ENCODE measurements at regions not wholly inside any gene's neighbourhood (a gene's known extent, or its start where the extent isn't known, plus 50 kb on each side); places are given as distances from the start of the nearest gene placed in this dataset.
"Not testable (repeated sequence)": the region's sequence is repeated elsewhere in the genome, so short reads cannot be mapped to it uniquely, and the experiment has no call there.

DNA sequence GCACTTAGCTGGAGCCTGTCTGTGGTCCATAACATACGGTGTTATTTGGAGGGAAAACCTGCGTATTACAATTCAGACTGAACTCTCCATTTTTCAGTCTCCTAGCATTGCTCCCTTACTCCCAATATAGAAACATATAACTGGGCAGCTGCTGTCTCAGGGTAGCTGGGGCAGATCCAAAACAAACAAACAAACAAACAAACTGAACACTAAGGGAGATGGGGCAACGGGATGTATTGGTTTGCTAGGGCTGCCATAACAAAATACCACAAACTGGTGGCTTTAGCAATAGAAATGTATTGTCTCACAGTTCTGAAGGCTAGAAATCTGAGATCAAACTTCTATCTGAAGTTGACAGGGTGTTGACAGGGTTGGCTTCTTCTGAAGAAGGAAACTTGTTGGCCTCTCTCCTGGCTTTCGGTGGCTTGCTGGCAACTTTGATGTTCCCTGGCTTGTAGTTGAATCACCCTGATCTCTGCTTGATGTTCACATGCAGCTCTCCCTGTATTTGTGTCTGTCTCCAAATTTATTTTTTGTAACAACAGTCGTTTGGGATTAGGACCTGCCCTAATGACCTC is 329.3 kb upstream of the ZNF804A start:
- DNase-seq, result no peak

DNA sequence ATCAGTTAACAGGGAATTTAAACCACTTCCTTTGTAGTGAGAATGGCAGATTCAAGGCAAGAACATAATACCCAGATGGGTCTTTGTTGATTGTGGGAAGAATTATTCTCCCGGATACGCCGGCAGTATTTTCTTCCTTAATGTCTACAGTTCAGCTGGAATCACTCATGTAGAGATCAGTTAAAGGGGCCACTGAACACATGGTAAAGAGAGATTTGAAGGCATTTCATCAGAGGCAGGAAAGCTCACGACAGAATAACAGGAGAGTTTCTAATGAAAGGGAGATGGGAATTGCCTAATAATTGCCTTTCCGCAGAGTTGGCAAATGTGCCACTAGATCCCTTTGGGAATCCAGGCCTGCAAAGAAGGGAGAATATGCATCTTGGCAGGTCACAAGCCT is 327.7 kb upstream of the ZNF804A start:
- no peak for DNase-seq

DNA sequence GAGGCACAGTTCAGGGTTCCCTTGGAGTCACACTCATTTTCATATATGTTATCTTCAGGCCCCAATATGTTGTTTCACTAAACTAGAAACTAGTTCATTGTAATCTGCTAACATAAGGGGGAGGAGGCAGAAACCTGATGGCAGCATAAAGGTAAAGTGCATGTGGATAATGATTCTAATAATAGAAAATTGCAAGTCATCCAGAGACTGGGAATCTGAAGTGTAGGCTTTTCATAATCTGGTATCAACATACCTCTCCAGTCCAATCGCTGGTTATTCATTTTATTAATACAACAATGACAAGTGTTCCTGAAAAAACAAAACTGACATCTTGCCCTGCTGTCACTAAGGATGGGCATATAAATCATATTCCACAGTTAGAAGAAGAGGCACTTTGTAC is 326.3 kb upstream of the ZNF804A start:
- DNase-seq, result no peak

DNA sequence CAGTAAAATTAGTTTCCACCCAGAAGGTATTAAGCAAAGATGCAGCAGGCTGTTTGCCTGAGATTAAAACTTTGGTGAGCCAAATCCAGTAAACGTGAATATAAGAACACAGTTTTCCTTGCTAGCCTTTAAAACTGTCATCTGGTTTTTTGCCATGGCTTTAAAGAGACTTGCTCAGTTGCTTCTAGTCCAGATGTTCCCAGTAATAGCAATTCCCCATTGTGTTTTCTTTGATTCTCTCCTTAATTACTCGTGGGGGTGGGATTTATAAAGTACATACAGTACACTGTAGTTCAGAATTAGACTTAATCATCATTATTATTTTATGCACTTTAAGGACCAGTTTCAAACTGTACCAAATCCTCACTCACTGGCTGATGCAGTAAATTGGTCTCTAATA is 303.5 kb upstream of the ZNF804A start:
- DNase-seq, result no peak

DNA sequence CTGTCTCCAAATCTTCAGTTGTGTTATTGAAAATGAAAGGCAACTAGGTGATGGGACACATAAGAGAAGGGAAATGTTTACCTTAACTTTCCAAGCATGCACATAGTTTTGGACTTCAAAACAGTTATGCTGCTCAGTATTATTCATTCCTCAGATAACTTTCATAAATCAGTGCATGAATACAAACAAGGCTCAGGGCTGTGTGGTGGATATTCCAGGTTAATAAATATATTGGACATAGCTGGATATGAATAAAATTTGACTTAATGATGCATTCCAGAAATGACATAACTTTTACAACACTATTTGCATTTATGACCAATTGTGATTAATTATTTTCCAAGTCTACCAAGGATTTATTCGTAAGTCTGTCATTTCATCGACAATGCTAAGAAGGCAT is 301.2 kb upstream of the ZNF804A start:
- no peak for DNase-seq

DNA sequence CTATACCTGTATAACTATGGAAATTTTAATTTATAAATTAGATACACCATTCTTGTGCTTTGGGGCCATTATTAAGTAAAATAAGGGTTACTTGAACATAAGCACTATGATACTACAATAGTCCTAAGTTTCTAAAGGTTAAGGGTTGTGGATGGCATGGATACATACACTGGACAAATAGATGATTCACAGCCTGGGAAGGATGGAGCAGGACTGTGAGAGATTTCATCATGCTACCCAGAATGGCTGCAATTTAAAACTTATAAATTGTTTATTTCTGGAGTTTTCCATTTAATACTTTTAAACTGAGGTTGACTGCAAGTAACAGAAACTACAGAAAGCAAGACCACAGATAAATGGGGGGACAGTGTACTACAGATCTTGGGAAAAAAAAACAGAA is 295.8 kb upstream of the ZNF804A start:
- DNase-seq, result no peak

DNA sequence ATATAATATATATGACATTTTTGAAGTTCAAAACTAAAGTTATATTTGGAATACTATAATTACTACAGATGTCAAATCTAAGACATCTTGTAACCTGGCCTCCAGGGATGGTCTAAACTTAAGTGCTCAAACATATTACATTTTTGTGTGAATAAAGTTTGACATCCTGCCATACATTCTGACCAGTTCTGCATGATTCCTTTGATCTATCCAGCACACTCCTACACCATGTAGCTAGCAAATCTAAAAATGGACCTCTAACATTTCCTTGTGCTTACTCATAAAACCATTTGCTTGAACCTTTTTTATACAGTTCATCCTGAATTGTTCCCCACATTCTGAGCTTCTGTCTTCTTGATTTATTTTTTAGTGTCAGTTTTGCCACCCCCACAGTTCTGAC is 294.3 kb upstream of the ZNF804A start:
- DNase-seq, result no peak

DNA sequence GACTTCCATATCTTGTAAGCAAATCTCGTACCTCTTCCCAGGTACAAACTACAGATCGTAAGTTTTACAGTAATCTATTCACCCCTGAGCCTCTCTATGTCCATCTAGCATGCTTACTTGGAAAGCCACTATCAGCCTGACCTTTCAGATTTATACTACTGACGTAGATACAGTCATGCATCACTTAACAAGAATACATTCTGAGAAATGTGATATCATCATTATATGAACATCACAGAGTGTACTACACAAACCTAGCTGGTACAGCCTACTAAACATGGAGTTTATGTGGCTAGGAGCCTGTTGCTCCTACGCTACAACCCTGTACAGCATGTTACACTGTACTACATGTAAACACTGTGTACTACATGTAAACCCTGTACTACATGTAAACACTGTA is 293.2 kb upstream of the ZNF804A start:
- no peak for DNase-seq

DNA sequence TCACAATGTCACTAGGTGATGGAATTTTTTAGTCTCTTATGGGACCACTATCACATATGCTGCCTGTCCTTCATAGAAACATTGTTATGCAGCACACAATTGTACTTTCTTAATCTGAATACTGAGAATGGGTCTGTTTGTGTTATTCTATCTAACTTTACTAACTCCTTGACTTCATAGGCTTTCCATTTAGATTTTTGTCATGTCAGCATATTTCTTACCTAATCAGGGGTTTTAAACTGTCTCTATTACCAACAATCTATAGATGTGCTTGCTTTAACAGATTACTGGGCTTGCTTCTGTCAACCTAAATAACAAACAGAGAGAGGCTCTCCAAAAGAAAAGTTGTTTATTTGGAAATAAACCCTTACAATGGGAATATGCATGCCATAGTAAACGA is 289.6 kb upstream of the ZNF804A start:
- no peak for DNase-seq

DNA sequence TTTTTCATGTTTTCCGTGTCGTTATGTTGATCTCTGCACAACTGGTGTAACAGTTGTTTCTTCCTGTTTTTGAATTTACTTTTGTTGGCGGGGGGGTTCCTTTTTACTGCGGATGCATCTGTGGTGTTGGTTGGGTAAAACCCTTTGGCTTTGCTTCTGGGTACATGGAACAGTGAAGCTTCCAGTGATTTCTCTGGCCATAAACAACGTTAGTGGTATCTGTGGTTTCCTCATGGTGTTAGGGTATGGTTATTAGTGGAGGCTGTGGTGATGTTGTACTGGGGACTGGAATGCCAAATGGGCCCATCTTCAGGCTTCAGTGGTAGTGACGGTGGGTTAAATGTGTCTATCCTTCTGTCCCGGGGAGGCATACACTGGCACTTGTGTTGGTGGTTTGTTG is 285.4 kb upstream of the ZNF804A start:
- no peak for DNase-seq

DNA sequence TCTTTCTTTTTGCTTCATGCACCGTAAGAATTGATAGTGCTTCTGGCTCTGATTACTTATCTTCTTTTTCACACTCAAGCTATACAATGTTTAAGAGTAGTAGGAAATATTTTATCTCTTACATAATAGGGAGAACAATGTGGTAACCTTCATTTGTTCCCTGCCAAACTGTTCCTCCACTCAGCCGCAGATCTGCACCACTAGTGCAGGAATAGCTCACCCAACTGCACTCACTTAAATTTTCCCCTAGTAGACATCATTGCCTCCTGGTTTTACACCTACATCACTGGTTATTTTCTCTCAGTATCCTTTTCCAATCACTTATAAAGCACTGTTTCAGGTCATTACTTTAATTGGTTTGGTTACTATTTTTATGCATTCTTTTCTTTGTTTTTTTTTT is 283.5 kb upstream of the ZNF804A start:
- DNase-seq, result no peak

DNA sequence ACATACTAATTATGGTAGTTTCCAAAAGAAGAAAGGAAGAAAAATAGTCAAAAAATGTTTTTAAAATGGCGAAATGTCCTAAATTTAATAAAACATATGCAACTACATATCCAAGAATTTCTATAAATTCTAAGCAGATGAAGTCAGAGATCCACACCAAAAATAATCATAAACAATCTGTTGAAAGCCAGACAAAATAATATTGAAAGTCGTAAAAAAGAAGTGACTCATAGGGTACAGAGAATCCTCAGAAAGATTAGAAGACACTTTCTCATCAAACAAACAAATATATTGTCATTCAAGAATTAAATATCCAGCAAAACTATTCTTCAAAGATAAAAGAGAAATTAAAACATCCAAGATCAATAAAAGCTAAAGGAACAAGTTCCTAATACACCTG is 281.4 kb upstream of the ZNF804A start:
- no peak for DNase-seq

DNA sequence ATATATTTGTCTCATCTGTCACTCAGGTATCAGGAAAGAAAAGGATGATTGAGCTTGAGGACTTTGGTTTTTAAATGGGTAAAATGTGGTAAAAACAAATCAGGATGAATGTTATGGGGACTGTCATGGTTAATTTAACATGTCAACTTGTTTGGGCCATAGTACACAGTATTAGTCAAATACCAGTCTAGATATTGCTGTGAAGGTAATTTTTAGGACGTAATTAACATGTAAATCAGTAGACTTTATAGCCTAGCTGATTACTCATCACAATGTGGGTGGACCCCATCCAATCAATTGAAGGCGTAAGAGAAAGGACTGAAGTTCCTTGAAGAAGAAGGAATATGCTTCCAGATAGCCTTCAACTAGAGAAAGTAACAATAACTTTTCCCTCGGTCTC is 275.7 kb upstream of the ZNF804A start:
- no peak for DNase-seq

DNA sequence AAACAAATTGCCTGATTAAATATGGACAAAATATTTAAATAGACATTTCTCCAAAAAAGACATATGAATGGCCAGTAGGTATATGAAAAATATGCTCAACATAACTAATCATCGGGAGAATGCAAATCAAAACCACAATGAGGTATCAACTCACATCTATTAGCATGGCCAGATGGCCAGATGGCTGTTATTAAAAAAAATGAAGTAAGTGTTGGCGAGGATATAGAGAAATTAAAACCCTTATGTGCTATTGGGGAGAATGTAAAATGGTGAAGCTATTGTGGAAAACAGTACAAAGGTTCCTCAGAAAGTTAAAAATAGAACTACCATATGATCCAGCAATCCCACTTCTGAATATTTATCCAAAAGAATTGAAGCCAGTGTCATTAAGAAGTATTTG is 272.3 kb upstream of the ZNF804A start:
- DNase-seq, result no peak

DNA sequence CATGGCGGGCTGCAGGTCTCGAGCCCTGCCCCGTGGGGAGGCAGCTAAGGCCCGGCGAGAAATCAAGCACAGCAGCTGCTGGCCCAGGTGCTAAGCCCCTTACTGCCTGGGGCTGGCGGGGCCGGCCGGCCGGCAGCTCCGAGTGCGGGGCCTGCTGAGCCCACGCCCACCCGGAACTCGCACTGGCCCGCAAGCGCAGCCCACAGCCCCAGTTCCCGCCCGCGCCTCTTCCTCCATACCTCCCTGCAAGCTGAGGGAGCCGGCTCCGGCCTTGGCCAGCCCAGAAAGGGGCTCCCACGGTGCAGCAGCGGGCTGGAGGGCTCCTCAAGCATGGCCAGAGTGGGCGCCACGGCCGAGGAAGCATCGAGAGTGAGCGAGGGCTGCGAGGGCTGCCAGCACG is 270.5 kb upstream of the ZNF804A start:
- DNase-seq, result not testable (repeated sequence)

DNA sequence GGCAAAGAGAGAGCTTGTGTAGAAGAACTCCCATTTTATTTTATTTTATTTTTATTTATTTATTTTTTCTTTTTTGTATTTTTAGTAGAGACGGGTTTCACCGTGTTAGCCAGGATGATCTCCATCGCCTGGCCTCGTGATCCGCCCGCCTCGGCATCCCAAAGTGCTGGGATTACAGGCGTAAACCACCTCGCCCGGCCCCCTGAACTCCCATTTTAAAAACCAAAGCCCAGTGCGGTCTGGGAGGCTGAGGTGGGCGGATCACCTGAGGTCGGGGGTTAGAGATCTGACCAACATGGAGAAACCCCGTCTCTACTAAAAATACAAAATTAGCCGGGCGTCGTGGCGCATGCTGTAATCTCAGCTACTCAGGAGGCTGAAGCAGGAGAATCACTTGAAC is 267.8 kb upstream of the ZNF804A start:
- not testable (repeated sequence) for DNase-seq

DNA sequence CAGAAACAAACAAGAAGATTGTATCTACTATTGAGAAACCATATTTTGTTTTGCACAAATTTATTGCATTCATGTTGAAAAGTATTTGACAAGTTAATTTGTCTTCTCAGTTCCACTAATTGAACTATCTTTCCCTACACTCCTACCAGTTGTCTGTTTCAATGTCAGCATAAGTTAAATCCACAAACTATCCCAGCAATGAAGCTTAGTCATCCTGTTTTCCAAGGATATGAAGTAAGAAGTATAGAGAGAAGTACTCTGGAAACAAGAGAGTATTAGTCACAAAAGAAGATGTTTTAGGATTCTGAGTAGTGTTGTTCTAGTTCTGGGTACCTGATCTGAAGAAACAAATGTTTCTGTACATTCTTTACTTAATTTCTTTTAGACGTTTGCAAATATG is 261.6 kb upstream of the ZNF804A start:
- no peak for DNase-seq

DNA sequence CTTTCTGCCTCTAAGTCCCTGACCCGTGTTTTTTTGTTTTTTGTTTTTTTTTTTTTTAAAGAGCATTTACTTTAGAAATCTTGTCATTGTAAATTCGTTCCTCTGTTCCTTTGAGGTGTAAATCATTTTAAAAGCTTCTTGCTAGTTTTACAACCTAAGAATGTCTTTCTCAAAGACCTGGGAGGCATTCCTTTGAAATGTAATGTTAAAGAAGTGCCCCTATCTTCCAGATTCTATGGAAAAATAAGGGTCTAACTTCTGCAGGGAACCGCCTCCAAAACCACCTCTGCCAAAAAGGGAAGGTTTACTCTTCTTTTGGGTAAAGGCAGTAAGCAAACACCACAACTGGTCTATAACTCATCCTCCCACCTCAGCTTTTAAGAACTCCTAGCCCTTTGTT is 259.6 kb upstream of the ZNF804A start:
- DNase-seq, result no peak

DNA sequence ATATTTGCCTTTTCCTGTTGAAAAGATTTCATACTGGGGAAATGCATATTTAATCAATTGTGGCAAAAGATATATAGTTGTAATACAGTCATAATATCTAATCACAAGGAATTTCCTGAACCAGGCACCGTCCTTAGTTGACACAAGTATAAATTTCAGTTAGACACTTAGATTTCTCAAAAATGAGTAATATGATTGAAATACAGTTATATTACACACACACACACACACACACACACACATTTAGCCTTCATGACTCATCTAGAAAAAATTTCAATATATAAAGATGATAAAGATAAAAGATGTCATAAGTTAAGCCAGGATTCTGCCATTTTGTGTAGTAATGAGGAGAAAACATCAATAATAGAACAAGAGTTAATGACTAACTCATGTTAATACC is 258.4 kb upstream of the ZNF804A start:
- DNase-seq, result no peak

DNA sequence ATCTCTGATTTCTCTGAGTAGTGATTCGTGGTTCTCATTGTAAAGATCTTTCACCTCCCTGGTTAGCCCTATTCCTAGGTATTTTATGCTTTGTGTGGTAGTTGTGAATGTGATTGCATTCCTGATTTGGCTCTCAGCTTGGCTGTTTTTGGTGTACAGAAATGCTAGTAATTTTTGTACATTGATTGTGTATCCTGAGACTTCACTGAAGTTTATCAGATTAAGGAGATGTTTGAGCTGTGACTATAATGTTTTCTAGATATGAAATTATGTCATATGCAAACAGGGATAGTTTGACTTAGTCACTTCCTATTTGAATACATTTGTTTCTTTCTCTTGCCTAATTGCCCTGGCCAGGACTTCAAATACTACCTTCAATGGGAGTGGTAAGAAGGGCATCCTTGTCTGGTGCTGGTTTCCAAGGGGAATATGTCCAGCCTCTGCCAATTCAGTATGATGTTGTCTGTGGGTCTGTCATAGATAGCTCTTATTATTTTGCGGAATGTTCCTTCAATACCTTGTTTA is 251.9 kb upstream of the ZNF804A start:
- no peak for DNase-seq

DNA sequence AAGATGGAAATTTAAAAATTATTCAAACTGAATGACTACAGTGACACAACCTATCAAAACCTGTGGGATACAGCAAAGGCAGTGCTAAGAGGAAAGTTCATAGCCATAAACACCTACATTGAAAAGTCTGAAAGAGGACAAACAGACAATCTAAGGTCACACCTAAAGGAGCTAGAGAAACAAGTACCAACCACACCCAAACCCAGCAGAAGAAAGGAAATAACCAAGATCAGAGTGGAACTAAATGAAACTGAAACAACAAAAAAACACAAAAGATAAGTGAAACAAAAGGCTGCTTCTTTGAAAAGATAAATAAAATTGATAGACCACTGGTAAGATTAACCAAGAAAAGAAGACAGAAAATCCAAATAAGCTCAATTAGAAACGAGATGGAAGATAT is 247.2 kb upstream of the ZNF804A start:
- no peak for DNase-seq

DNA sequence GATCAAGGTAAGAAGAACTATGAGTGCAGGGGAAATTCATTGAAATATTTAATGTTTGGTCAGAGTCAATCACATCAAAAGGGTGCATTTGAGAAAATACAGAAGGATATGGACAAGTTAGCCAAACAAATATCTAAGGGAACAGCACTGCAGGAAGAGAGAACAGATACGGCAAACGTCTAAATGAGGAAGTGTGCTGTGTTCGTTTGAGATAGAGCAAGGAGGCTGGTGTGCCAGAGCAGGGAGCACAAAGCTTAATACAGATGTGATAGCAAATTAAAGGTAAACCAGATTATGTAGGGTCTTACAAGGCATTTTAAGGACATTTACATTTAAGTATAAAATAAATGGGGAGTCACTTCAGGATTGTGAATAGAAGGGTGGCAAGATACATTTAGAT is 241.3 kb upstream of the ZNF804A start:
- DNase-seq, result no peak

DNA sequence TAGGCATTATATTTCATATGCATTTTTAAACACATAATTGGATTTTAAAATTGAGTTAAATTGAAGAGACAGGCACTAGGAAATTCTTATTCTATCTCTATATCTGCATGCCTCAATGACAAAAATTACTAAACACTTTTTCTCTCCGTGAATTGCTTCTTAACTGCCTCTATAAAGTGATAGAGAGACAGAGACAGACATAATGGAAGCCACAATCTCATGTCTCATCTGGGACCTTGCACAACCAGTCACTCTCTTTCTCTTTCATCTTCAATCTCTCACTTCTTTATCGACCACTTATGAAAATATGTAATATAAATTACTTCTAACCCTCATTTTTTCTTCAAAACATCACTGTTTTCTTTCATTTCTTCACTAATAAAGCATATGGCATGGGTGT is 238.9 kb upstream of the ZNF804A start:
- no peak for DNase-seq

DNA sequence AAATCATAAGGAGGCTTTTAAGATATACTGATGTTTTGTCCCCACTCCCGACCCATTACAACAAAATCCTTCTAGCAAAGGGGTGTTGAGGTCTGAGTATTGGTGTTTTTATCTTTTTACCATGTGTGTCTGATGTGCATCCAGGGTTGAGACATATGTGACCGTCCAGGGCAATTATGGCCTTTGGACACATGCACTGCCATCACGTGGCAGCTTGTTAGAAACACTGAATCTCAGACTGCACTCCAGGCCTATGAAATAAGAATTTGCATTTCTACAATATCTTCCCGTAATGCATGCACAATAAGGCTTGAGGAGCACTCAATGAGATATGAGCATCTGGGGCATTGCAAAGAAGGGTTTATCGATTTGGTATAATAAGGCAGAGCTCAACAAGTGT is 235.1 kb upstream of the ZNF804A start:
- DNase-seq, result no peak

DNA sequence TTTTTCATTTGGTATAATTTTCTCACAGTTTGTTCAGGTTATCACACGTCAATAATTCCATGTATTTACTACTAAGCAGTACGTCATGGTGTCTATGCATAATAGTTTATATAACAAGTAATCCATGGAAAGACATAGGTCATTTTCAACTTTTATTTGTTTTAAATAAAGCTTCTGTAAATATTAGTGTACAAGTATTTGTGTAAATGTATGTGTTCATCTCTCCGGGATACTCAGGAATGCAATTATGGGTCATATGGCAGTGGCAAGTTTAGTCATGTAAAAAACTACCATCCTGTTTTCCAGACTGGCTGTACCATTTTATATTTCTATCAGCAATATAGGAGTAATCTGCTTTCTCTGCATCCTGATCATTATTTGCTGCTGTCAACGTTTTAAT is 231.1 kb upstream of the ZNF804A start:
- DNase-seq, result no peak

DNA sequence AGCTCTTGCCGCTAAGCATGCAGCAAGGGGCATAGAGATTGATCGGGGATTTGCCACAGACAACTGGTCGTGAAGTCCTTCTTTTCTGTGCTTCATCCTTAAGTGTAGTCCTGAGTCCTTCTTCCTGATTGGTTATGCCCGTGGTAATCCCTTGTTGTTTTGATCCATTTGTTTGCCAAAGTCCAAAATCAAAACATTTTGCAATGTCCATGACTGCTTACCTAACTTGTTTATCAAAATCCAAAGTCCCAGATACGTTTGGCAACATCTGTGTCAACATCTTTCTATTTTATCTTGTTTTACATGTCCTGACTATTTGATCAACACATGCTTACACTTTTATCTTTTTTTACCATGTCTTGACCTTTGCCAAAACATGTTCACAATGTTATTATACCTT is 229.0 kb upstream of the ZNF804A start:
- DNase-seq, result no peak
